H9 (cell line): ENCODE measurements at regions not wholly inside any gene's neighbourhood (a gene's known extent, or its start where the extent isn't known, plus 50 kb on each side); places are given as distances from the start of the nearest gene placed in this dataset.

Experiments
- DNase-seq: peaks from one replicate; pipeline ENCODE4 v3.0.0-alpha.2; 2017
- H2AFZ ChIP-seq: one replicate; pipeline ENCODE4 v1.6.1; 2013; ENCODE audit warnings: mild to moderate bottlenecking, low read length, control low read depth, moderate library complexity
- H2AK5ac ChIP-seq: 2 replicates; pipeline ENCODE4 v1.6.1; 2013; ENCODE audit warnings: low read length, control low read depth, mixed read lengths; ENCODE audit not compliant: insufficient read length
- H2BK120ac ChIP-seq: one replicate; pipeline ENCODE4 v1.6.1; 2013; ENCODE audit warnings: low read depth, mild to moderate bottlenecking, low read length, control low read depth, inconsistent platforms; ENCODE audit not compliant: poor library complexity, severe bottlenecking
- H2BK12ac ChIP-seq: 2 replicates; pipeline ENCODE4 v1.6.1; 2013; ENCODE audit warnings: low read length, control low read depth, mixed read lengths, low read depth; ENCODE audit not compliant: insufficient read length
- H2BK15ac ChIP-seq: 2 replicates; pipeline ENCODE4 v1.6.1; 2013; ENCODE audit warnings: low read depth, low read length, control low read depth
- H2BK20ac ChIP-seq: one replicate; pipeline ENCODE4 v1.6.1; 2013; ENCODE audit warnings: low read depth, mild to moderate bottlenecking, low read length, control low read depth, inconsistent platforms; ENCODE audit not compliant: poor library complexity, severe bottlenecking
- H2BK5ac ChIP-seq: 2 replicates; pipeline ENCODE4 v1.6.1; 2013; ENCODE audit warnings: low read length, control low read depth, mixed read lengths; ENCODE audit not compliant: insufficient read length
- H3K14ac ChIP-seq: 2 replicates; pipeline ENCODE4 v1.6.1; 2013; ENCODE audit warnings: low read length, control low read depth; ENCODE audit not compliant: insufficient read depth
- H3K18ac ChIP-seq: 2 replicates; pipeline ENCODE4 v1.6.1; 2013; ENCODE audit warnings: low read depth, mild to moderate bottlenecking, mixed read lengths, low read length, control low read depth; ENCODE audit not compliant: insufficient read length
- H3K23ac ChIP-seq: 2 replicates; pipeline ENCODE4 v1.6.1; 2013; ENCODE audit warnings: low read length, control low read depth, mixed read lengths, low read depth; ENCODE audit not compliant: insufficient read length
- H3K23me2 ChIP-seq: 2 replicates; pipeline ENCODE4 v1.6.1; 2013; ENCODE audit warnings: low read depth, mild to moderate bottlenecking, mixed read lengths, low read length, control low read depth; ENCODE audit not compliant: insufficient read length, poor library complexity, severe bottlenecking
- H3K27ac ChIP-seq: 2 replicates; pipeline ENCODE4 v1.5.1; 2013; ENCODE audit warnings: low read length, control low read depth, mixed read lengths, low read depth; ENCODE audit not compliant: insufficient read length
- H3K27me3 ChIP-seq: 2 replicates; pipeline ENCODE4 v1.6.1; 2013; ENCODE audit warnings: low read length, control low read depth, inconsistent platforms; ENCODE audit not compliant: insufficient read depth
- H3K4ac ChIP-seq: 2 replicates; pipeline ENCODE4 v1.6.1; 2013; ENCODE audit warnings: low read depth, mild to moderate bottlenecking, control low read depth, inconsistent platforms, low read length, moderate library complexity
- H3K4me1 ChIP-seq: 2 replicates; pipeline ENCODE4 v1.6.1; 2013; ENCODE audit warnings: low read length, control low read depth, inconsistent platforms; ENCODE audit not compliant: insufficient read depth
- H3K4me2 ChIP-seq: 2 replicates; pipeline ENCODE4 v1.6.1; 2013; ENCODE audit warnings: low read length, control low read depth, mixed read lengths; ENCODE audit not compliant: insufficient read length, insufficient read depth
- H3K56ac ChIP-seq: 2 replicates; pipeline ENCODE4 v1.6.1; 2013; ENCODE audit warnings: low read depth, mild to moderate bottlenecking, mixed read lengths, low read length, control low read depth; ENCODE audit not compliant: insufficient read length
- H3K79me1 ChIP-seq: 2 replicates; pipeline ENCODE4 v1.6.1; 2013; ENCODE audit warnings: low read depth, mild to moderate bottlenecking, moderate library complexity, low read length, control low read depth, inconsistent platforms; ENCODE audit not compliant: insufficient read depth, poor library complexity, severe bottlenecking
- H3K79me2 ChIP-seq: 2 replicates; pipeline ENCODE4 v1.6.1; 2013; ENCODE audit warnings: low read length, control low read depth, inconsistent platforms; ENCODE audit not compliant: insufficient read depth
- H3K9ac ChIP-seq: 2 replicates; pipeline ENCODE4 v1.6.1; 2013; ENCODE audit warnings: low read length, control low read depth, mixed read lengths; ENCODE audit not compliant: insufficient read length; ENCODE audit errors: extremely low read depth
- H3K9me3 ChIP-seq: one replicate; pipeline ENCODE4 v1.6.1; 2013; ENCODE audit warnings: low read depth, low read length, inconsistent platforms; ENCODE audit not compliant: control insufficient read depth
- H3T11ph ChIP-seq: one replicate; pipeline ENCODE4 v1.6.1; 2013; ENCODE audit warnings: mild to moderate bottlenecking, low read length, control low read depth, inconsistent platforms
- H4K20me1 ChIP-seq: one replicate; pipeline ENCODE4 v1.6.1; 2013; ENCODE audit not compliant: control insufficient read depth, insufficient read length, insufficient read depth
- H4K5ac ChIP-seq: 2 replicates; pipeline ENCODE4 v1.6.1; 2013; ENCODE audit warnings: low read depth, mild to moderate bottlenecking, mixed read lengths, low read length, control low read depth; ENCODE audit not compliant: insufficient read length
- H4K8ac ChIP-seq: replicated peaks from 2 replicates; pipeline ENCODE4 v1.6.1; 2013; ENCODE audit warnings: low read length, control low read depth, mixed read lengths, low read depth; ENCODE audit not compliant: insufficient read length
- H4K91ac ChIP-seq: 2 replicates; pipeline ENCODE4 v1.6.1; 2013; ENCODE audit warnings: low read depth, mild to moderate bottlenecking, moderate library complexity, mixed read lengths, low read length, control low read depth; ENCODE audit not compliant: insufficient read length
- H3K27ac Mint-ChIP-seq, 3 experiments: 2 replicates in 2 of 3; 3 replicates in 1 of 3; pipeline ENCODE4 v1.8.0; 2020 to 2021; ENCODE audit warnings: mixed read lengths in 3 of 3, mild to moderate bottlenecking in 1 of 3, moderate library complexity in 1 of 3
- H3K27me3 Mint-ChIP-seq: 2 replicates; pipeline ENCODE4 v1.8.0; 2021; ENCODE audit warnings: low read depth, mild to moderate bottlenecking, moderate library complexity, mixed read lengths
- H3K36me3 Mint-ChIP-seq, 3 experiments: 2 replicates in 2 of 3; 3 replicates in 1 of 3; pipeline ENCODE4 v1.8.0; 2020 to 2021; ENCODE audit warnings: low read depth in 3 of 3, mixed read lengths in 3 of 3; ENCODE audit not compliant: insufficient read depth in 1 of 3
- H3K4me1 Mint-ChIP-seq, 2 experiments: 2 replicates each; pipeline ENCODE4 v1.8.0; 2020; ENCODE audit warnings: mixed read lengths in 2 of 2
- H3K4me3 Mint-ChIP-seq, 2 experiments: 2 replicates in 1 of 2; 3 replicates in 1 of 2; pipeline ENCODE4 v1.8.0; 2020 to 2021; ENCODE audit warnings: mild to moderate bottlenecking in 2 of 2, mixed read lengths in 2 of 2, moderate library complexity in 1 of 2
- H3K9me3 Mint-ChIP-seq, 2 experiments: 2 replicates in 1 of 2; 3 replicates in 1 of 2; pipeline ENCODE4 v1.8.0; 2020; ENCODE audit warnings: mild to moderate bottlenecking in 2 of 2, mixed read lengths in 2 of 2, moderate library complexity in 1 of 2
- CTCF ChIP-seq: fragments of 200-600 bp; sonication (generic); conservative IDR thresholded peaks from 3 replicates; pipeline ENCODE4 v1.8.0; 2021; ENCODE audit warnings: antibody characterized with exemption, mild to moderate bottlenecking
- WGBS: extraction: QIAGEN DNeasy Blood & Tissue Kit; methylation state at CpG from one replicate; pipeline ENCODE4 v1.1.7; 2013; ENCODE audit warnings: missing lambda C conversion rate, low lambda C conversion rate, mixed read lengths; ENCODE audit not compliant: insufficient read length; ENCODE audit errors: extremely low coverage; 5-methylcytosine and 5-hydroxymethylcytosine counted together

GRCh38 chr2:175282886-175283285 is 101.4 kb upstream of the ATP5MC3 start:
- no peak overlapping the region for H3K4me2 ChIP-seq
- no peak overlapping the region for H3K9ac ChIP-seq
- no peak overlapping the region for H2BK15ac ChIP-seq
- no peak overlapping the region for H4K91ac ChIP-seq
- H2BK20ac ChIP-seq = no peak overlapping the region
- H3T11ph ChIP-seq = no peak overlapping the region
- no peaks in the 10 kb centered on the region for H3K79me2 ChIP-seq
- no peak for TF ChIP-seq CTCF
- Mint-ChIP-seq H3K36me3 (no peaks in the 10 kb centered on the region), H3K27me3 (peaks cover 2% of the 10 kb centered on the region; the same call in 1 of the 2 replicates), H3K4me1 (peaks cover 0 to 2% of the 10 kb centered on the region in 2 experiments; a peak in 1 of 4 replicates), H3K9me3 (no peaks in the 10 kb centered on the region), H3K27ac (no peak overlapping the region), H3K4me3 (no peak overlapping the region)
- DNase-seq = no peak
- no peaks in the 10 kb centered on the region for H3K27me3 ChIP-seq
- H3K56ac ChIP-seq = no peak overlapping the region
- H4K20me1 ChIP-seq = no peaks in the 10 kb centered on the region
- no peak overlapping the region for H2BK12ac ChIP-seq
- H2BK5ac ChIP-seq = no peak overlapping the region
- H3K4me1 ChIP-seq = no peaks in the 10 kb centered on the region
- H3K23ac ChIP-seq = no peak overlapping the region
- no CpG with 5 or more reads among the region's 2 CpGs for WGBS
- H2AK5ac ChIP-seq = no peak overlapping the region
- no peak overlapping the region for H3K18ac ChIP-seq
- no peaks in the 10 kb centered on the region for H3K79me1 ChIP-seq
- H3K27ac ChIP-seq = no peak overlapping the region
- H4K8ac ChIP-seq = no peak overlapping the region
- H2BK120ac ChIP-seq = no peak overlapping the region
- H3K9me3 ChIP-seq = no peaks in the 10 kb centered on the region
- H4K5ac ChIP-seq = no peak overlapping the region
- H3K4ac ChIP-seq = no peak overlapping the region
- H3K23me2 ChIP-seq = no peaks in the 10 kb centered on the region
- no peak overlapping the region for H2AFZ ChIP-seq
- no peak overlapping the region for H3K14ac ChIP-seq
